Astrocyte (in vitro differentiated cells and primary cell): ENCODE measurements at regions not wholly inside any gene's neighbourhood (a gene's known extent, or its start where the extent isn't known, plus 50 kb on each side); places are given as distances from the start of the nearest gene placed in this dataset.

Experiments
- EZH2 ChIP-seq: IDR thresholded peaks from 2 replicates; pipeline ENCODE4 v1.6.1; 2012; ENCODE audit warnings: mild to moderate bottlenecking, low read length, inconsistent platforms; ENCODE audit not compliant: insufficient read depth
- TF ChIP-seq, protein P1 (sequence below): IDR thresholded peaks from 2 replicates; pipeline ENCODE4 v1.5.1; 2011; ENCODE audit warnings: low read depth, mild to moderate bottlenecking, inconsistent platforms, low read length, moderate library complexity; ENCODE audit not compliant: insufficient read depth

DNA sequence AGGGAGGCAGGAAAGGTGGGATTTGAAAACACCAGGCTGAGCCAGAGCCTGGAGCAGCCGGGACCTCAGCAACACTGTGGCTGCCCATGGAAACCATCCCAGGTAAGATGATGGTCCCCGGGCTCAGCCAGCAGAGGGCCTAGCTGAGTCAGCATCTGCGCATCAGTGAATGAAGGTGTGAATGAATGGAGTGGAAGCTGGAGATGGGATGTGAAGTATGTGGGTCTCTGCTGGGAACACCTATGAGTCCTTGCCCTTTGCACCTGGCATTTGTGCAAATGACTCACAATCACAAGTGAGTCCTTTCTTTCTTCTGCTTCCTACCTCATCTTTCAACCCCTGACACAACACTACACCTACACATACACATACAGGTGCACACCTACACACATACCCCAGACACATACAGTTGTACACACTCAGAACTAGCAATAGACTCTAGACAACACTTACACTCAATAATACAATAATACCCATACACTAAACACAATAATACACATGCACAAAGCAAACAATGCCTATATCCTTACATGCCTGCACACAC is 62.8 kb upstream of the PRDM11 start:
- TF ChIP-seq, protein P1, sequence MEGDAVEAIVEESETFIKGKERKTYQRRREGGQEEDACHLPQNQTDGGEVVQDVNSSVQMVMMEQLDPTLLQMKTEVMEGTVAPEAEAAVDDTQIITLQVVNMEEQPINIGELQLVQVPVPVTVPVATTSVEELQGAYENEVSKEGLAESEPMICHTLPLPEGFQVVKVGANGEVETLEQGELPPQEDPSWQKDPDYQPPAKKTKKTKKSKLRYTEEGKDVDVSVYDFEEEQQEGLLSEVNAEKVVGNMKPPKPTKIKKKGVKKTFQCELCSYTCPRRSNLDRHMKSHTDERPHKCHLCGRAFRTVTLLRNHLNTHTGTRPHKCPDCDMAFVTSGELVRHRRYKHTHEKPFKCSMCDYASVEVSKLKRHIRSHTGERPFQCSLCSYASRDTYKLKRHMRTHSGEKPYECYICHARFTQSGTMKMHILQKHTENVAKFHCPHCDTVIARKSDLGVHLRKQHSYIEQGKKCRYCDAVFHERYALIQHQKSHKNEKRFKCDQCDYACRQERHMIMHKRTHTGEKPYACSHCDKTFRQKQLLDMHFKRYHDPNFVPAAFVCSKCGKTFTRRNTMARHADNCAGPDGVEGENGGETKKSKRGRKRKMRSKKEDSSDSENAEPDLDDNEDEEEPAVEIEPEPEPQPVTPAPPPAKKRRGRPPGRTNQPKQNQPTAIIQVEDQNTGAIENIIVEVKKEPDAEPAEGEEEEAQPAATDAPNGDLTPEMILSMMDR: no peak
- no peak for TF ChIP-seq EZH2
